ENCODE measurements at regions not wholly inside any gene's neighbourhood (a gene's known extent, or its start where the extent isn't known, plus 50 kb on each side); places are given as distances from the start of the nearest gene placed in this dataset.

DNA sequence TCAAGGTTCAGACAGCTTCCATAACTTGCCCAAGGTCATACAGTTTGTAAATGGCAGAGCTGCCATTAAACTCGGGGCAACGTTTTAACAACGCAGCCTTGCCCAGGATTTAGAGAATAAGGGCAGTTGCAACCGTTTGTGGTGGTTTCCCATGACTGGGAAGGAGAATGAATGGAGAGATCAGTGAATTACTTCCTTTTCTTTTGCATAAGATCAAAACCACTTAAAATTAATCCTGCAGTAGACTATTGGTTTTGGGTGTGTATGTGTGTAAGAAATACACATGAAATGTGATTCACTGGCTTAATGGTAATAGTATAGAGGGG is 179.1 kb upstream of the MIR17HG start:
- H3K4me3 ChIP-seq = no peak overlapping the region
- no peak for ATAC-seq
- TF ChIP-seq BHLHE40 (IDR thresholded peaks at IDR 0.05; ENCODE audit: low read depth, low read length) (no peak), RFX5 (IDR thresholded peaks at IDR 0.05) (no peak), ZFP36 (IDR thresholded peaks at IDR 0.05; ENCODE audit: borderline replicate concordance, partially characterized antibody) (no peak), RCOR1 (IDR thresholded peaks at IDR 0.05; ENCODE audit: low read depth, low read length) (no peak), NPAS2 (CRISPR knock-in tag; IDR thresholded peaks at IDR 0.05; ENCODE audit: borderline replicate concordance) (no peak), MYC (IDR thresholded peaks at IDR 0.05; ENCODE audit: borderline replicate concordance, low read length) (no peak), HOXB13 (CRISPR knock-in tag; IDR thresholded peaks at IDR 0.05; ENCODE audit: low read depth) (no peak)
- TF ChIP-seq, protein P1, sequence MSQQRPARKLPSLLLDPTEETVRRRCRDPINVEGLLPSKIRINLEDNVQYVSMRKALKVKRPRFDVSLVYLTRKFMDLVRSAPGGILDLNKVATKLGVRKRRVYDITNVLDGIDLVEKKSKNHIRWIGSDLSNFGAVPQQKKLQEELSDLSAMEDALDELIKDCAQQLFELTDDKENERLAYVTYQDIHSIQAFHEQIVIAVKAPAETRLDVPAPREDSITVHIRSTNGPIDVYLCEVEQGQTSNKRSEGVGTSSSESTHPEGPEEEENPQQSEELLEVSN (IDR thresholded peaks at IDR 0.05; ENCODE audit: borderline replicate concordance, low read depth) = no peak
- TF ChIP-seq, protein P2, sequence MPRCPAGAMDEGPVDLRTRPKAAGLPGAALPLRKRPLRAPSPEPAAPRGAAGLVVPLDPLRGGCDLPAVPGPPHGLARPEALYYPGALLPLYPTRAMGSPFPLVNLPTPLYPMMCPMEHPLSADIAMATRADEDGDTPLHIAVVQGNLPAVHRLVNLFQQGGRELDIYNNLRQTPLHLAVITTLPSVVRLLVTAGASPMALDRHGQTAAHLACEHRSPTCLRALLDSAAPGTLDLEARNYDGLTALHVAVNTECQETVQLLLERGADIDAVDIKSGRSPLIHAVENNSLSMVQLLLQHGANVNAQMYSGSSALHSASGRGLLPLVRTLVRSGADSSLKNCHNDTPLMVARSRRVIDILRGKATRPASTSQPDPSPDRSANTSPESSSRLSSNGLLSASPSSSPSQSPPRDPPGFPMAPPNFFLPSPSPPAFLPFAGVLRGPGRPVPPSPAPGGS (IDR thresholded peaks at IDR 0.05) = no peak
- TF ChIP-seq, protein P3, sequence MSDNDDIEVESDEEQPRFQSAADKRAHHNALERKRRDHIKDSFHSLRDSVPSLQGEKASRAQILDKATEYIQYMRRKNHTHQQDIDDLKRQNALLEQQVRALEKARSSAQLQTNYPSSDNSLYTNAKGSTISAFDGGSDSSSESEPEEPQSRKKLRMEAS (IDR thresholded peaks at IDR 0.05) = no peak

DNA sequence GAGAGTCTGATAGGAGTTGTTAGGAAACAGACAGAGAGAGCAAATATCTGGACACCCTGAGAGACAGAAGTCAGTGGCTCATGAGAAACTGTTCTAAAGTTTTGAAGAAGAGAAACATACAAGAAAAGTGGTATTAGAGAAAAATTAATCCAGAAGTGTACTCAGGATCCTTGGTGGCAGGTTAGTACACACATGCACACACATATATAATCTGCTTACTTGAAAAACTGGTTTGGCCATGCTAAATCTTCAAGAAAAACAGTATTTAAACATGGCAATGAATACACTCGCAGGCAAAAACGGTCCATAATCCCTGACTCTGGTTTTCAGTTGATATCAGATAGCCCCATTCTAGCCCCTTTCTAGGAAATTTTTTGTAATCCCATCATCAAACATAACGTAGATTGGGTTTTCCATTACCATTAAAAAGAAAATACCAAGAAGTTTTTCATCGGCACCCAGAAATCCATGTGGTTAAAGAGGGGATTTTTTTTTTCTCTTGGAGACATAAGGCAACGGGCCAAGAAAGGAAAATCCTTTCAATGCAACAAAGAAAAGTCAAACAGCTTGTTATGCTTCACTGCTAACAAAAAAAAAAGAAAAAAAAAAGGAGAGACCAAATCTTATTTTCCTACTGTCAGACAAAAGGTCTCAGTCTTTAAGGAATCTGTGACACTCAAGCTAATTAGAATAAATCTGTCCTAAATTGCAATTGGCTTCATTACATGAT is 178.0 kb upstream of the MIR17HG start:
- DNase-seq (ENCODE audit: low read depth in 1 of 2, low spot score in 1 of 2) (no peak), FAIRE-seq (no peak), ATAC-seq (no peak)
- H3K4me2 ChIP-seq = no peak overlapping the region
- ChIA-PET CTCF (interaction anchor here (0.6 kb wide), 1 partner anchor 48 kb away, joined by 4 read pairs; no protein-coding TSS in a partner anchor), POLR2A (no interaction called here)
- no peaks in the 10 kb centered on the region for H3K4me1 ChIP-seq
- no peaks in the 10 kb centered on the region for H3K9me3 ChIP-seq
- WGBS (ENCODE audit: missing lambda C conversion rate) = 26% methylated on average over 5 of the region's 5 CpGs
- H3K27ac ChIP-seq = no peak overlapping the region
- H3K4me3 ChIP-seq = no peak overlapping the region
- TF ChIP-seq, protein P4, sequence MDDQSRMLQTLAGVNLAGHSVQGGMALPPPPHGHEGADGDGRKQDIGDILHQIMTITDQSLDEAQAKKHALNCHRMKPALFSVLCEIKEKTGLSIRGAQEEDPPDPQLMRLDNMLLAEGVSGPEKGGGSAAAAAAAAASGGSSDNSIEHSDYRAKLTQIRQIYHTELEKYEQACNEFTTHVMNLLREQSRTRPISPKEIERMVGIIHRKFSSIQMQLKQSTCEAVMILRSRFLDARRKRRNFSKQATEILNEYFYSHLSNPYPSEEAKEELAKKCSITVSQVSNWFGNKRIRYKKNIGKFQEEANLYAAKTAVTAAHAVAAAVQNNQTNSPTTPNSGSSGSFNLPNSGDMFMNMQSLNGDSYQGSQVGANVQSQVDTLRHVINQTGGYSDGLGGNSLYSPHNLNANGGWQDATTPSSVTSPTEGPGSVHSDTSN (IDR thresholded peaks at IDR 0.05) = no peak
- TF ChIP-seq EHMT2 (IDR thresholded peaks at IDR 0.05; ENCODE audit: low read depth) = no peak
- TF ChIP-seq MAFK (IDR thresholded peaks at IDR 0.05; ENCODE audit: partially characterized antibody) = no peak
- no peak for TF ChIP-seq RARB (CRISPR knock-in tag; IDR thresholded peaks at IDR 0.05)
- no peak for TF ChIP-seq ESRRA (IDR thresholded peaks at IDR 0.05; ENCODE audit: borderline replicate concordance, low read length)
- TF ChIP-seq, protein P5, sequence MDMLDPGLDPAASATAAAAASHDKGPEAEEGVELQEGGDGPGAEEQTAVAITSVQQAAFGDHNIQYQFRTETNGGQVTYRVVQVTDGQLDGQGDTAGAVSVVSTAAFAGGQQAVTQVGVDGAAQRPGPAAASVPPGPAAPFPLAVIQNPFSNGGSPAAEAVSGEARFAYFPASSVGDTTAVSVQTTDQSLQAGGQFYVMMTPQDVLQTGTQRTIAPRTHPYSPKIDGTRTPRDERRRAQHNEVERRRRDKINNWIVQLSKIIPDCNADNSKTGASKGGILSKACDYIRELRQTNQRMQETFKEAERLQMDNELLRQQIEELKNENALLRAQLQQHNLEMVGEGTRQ (IDR thresholded peaks at IDR 0.05) = no peak

More for the DNA sequence above, 179.1 kb upstream of the MIR17HG start:
- 9% methylated on average over 4 of the region's 4 CpGs for WGBS (ENCODE audit: missing lambda C conversion rate)
- no peak overlapping the region for H3K4me2 ChIP-seq
- H3K9me3 ChIP-seq = no peaks in the 10 kb centered on the region
- CTCF ChIA-PET = no interaction called here
- H3K27ac ChIP-seq = no peak overlapping the region
- POLR2A ChIA-PET = no interaction called here
- FAIRE-seq (no peak), DNase-seq (ENCODE audit: low read depth in 1 of 2, low spot score in 1 of 2) (no peak)
- H3K4me1 ChIP-seq = no peaks in the 10 kb centered on the region

DNA sequence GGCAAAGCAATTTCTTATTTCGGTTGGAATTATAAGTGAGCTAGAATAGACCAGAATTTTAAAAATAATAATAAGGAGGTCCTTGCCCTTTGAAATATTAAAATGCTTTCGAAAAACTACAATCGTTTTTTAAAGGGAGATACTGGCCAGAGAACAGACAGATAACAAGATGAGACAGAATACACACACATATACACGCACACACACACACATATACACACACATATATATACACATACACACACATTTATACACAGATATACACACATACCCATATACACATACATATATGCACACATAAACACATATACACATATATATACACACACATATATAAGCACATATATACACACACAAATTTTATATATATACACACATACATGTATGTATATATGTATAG is 175.3 kb upstream of the MIR17HG start:
- FAIRE-seq (no peak), DNase-seq (ENCODE audit: low read depth in 1 of 2, low spot score in 1 of 2) (no peak), ATAC-seq (no peak)
- Histone ChIP-seq H3K4me2 (no peak overlapping the region), H3K4me1 (no peaks in the 10 kb centered on the region), H3K9me3 (no peaks in the 10 kb centered on the region), H3K27ac (no peak overlapping the region), H3K4me3 (no peak overlapping the region)
- ChIA-PET CTCF (no interaction called here), POLR2A (no interaction called here)
- TF ChIP-seq FOSL2 (IDR thresholded peaks at IDR 0.05) (no peak), FOSL2 (CRISPR knock-in tag; IDR thresholded peaks at IDR 0.05) (no peak)
- WGBS (ENCODE audit: missing lambda C conversion rate) = 28% methylated on average over 4 of the region's 4 CpGs
